HCT116 (cell line): ENCODE measurements at regions not wholly inside any gene's neighbourhood (a gene's known extent, or its start where the extent isn't known, plus 50 kb on each side); places are given as distances from the start of the nearest gene placed in this dataset.

Experiments used
- EZH2phosphoT487 ChIP-seq: fragments of 200-600 bp; IDR thresholded peaks from 2 replicates; pipeline ENCODE4 v1.6.1; 2018; ENCODE audit warnings: antibody characterized with exemption, borderline replicate concordance
- POLR2A ChIP-seq: IDR thresholded peaks from 2 replicates; pipeline ENCODE4 v1.7.0; 2011; ENCODE audit warnings: borderline replicate concordance; ENCODE audit not compliant: insufficient read depth, insufficient read length; ENCODE audit errors: extremely low read depth
- POLR2AphosphoS5 ChIP-seq: IDR thresholded peaks from 2 replicates; pipeline ENCODE4 v1.6.1; 2011; ENCODE audit warnings: mild to moderate bottlenecking, low read depth, low read length, moderate library complexity
- RAD21 ChIP-seq: IDR thresholded peaks from 2 replicates; pipeline ENCODE4 v1.6.1; 2012; ENCODE audit warnings: low read depth, mild to moderate bottlenecking
- SIN3A ChIP-seq: IDR thresholded peaks from 2 replicates; pipeline ENCODE4 v1.6.1; 2012; ENCODE audit warnings: low read depth
- SP1 ChIP-seq: IDR thresholded peaks from 2 replicates; pipeline ENCODE4 v1.6.1; 2012; ENCODE audit warnings: low read depth
- TCF7L2 ChIP-seq: IDR thresholded peaks from 2 replicates; pipeline ENCODE4 v1.7.0; 2011; ENCODE audit warnings: borderline replicate concordance, inconsistent platforms; ENCODE audit not compliant: insufficient read depth, insufficient read length; ENCODE audit errors: extremely low read depth
- YY1 ChIP-seq: IDR thresholded peaks from 2 replicates; pipeline ENCODE4 v1.6.1; 2011; ENCODE audit warnings: low read length, low read depth, moderate library complexity, mild to moderate bottlenecking; ENCODE audit not compliant: insufficient replicate concordance; ENCODE audit errors: extremely low read depth
- TF ChIP-seq, protein P1 (sequence below), 3 experiments: fragments of 200-600 bp in 1 of 3; sonication (generic) in 1 of 3; IDR thresholded peaks in 2 of 3; conservative IDR thresholded peaks in 1 of 3; 2 replicates each; pipeline ENCODE4 v1.5.1; 2012 to 2017; ENCODE audit warnings: low read depth in 2 of 3, low read length in 2 of 3, antibody characterized with exemption in 1 of 3, borderline replicate concordance in 1 of 3, control low read depth in 1 of 3, mild to moderate bottlenecking in 1 of 3, mixed read lengths in 1 of 3, mixed run types in 1 of 3, moderate library complexity in 1 of 3; ENCODE audit not compliant: insufficient read depth in 1 of 3
- TF ChIP-seq, protein P2 (sequence below): IDR thresholded peaks from 2 replicates; pipeline ENCODE4 v1.6.1; 2012; ENCODE audit warnings: low read depth

- peak; percentile 8; the same call in 1 of the 2 replicates for TF ChIP-seq RAD21
- no peak for TF ChIP-seq POLR2A
- TF ChIP-seq, protein P1, sequence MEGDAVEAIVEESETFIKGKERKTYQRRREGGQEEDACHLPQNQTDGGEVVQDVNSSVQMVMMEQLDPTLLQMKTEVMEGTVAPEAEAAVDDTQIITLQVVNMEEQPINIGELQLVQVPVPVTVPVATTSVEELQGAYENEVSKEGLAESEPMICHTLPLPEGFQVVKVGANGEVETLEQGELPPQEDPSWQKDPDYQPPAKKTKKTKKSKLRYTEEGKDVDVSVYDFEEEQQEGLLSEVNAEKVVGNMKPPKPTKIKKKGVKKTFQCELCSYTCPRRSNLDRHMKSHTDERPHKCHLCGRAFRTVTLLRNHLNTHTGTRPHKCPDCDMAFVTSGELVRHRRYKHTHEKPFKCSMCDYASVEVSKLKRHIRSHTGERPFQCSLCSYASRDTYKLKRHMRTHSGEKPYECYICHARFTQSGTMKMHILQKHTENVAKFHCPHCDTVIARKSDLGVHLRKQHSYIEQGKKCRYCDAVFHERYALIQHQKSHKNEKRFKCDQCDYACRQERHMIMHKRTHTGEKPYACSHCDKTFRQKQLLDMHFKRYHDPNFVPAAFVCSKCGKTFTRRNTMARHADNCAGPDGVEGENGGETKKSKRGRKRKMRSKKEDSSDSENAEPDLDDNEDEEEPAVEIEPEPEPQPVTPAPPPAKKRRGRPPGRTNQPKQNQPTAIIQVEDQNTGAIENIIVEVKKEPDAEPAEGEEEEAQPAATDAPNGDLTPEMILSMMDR (IDR thresholded peaks at IDR 0.05 in 2 of 3, conservative IDR thresholded peaks at IDR 0.05 in 1 of 3; ENCODE audit: borderline replicate concordance in 1 of 3, insufficient read depth in 1 of 3, low read depth in 2 of 3, low read length in 2 of 3) = peak in 2 of 3 experiments; percentile 47 to 56; a peak in 4 of 6 replicates
- TF ChIP-seq EZH2phosphoT487 = no peak
- TF ChIP-seq, protein P2, sequence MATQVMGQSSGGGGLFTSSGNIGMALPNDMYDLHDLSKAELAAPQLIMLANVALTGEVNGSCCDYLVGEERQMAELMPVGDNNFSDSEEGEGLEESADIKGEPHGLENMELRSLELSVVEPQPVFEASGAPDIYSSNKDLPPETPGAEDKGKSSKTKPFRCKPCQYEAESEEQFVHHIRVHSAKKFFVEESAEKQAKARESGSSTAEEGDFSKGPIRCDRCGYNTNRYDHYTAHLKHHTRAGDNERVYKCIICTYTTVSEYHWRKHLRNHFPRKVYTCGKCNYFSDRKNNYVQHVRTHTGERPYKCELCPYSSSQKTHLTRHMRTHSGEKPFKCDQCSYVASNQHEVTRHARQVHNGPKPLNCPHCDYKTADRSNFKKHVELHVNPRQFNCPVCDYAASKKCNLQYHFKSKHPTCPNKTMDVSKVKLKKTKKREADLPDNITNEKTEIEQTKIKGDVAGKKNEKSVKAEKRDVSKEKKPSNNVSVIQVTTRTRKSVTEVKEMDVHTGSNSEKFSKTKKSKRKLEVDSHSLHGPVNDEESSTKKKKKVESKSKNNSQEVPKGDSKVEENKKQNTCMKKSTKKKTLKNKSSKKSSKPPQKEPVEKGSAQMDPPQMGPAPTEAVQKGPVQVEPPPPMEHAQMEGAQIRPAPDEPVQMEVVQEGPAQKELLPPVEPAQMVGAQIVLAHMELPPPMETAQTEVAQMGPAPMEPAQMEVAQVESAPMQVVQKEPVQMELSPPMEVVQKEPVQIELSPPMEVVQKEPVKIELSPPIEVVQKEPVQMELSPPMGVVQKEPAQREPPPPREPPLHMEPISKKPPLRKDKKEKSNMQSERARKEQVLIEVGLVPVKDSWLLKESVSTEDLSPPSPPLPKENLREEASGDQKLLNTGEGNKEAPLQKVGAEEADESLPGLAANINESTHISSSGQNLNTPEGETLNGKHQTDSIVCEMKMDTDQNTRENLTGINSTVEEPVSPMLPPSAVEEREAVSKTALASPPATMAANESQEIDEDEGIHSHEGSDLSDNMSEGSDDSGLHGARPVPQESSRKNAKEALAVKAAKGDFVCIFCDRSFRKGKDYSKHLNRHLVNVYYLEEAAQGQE = no peak
- TF ChIP-seq TCF7L2 = no peak
- TF ChIP-seq POLR2AphosphoS5 = no peak
- no peak for TF ChIP-seq SIN3A
- TF ChIP-seq SP1 = no peak
- no peak for TF ChIP-seq YY1
Observed at GRCh38 chr11:32487270-32487669, 51.9 kb upstream of the WT1 start.
